Left lobe of liver (tissue), 2 donors: ENCODE measurements at regions not wholly inside any gene's neighbourhood (a gene's known extent, or its start where the extent isn't known, plus 50 kb on each side); places are given as distances from the start of the nearest gene placed in this dataset.
"Not testable (repeated sequence)": the region's sequence is repeated elsewhere in the genome, so short reads cannot be mapped to it uniquely, and the experiment has no call there.

Experiments used
- ATAC-seq: fragments of 200-7000 bp; cut with Tn5 transposase; one replicate; pipeline ENCODE4 v1.9.1; 2020; ENCODE audit warnings: mild to moderate bottlenecking, moderate library complexity
- DNase-seq: peaks from one replicate; pipeline ENCODE4 v3.0.0-alpha.2; 2020; ENCODE audit warnings: low spot score
- donor health status: DM: no; HTN: no; CAD: no; lungs with moderate emphysema.
- donor health status: DM: no; HTN: yes; CAD: no.

- ATAC-seq: no peak
- no peak for DNase-seq
Observed at GRCh38 chr4:94141001-94141400, 66.7 kb upstream of the SMARCAD1 start.

DNA sequence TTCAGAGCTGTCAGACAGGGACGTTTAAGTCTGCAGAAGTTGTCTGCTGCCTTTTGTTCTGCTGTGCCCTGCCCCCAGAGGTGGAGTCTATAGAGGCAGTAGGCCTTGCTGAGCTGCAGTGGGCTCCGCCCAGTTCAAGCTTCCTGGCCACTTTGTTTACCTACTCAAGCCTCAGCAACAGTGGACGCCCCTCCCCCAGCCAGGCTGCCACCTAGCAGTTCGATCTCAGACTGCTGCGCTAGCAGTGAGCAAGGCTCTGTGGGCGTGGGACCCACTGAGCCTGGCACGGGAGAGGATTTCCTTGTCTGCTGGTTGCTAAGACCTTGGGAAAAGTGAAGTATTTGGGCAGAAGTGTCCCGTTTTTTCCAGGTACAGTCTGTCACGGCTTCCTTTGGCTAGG, 59.6 kb upstream of the SMARCAD1 start:
- ATAC-seq, DNase-seq: not testable (repeated sequence)

GRCh38 chr4:94152466-94152865, 55.2 kb upstream of the SMARCAD1 start:
- ATAC-seq (no peak), DNase-seq (no peak)

DNA sequence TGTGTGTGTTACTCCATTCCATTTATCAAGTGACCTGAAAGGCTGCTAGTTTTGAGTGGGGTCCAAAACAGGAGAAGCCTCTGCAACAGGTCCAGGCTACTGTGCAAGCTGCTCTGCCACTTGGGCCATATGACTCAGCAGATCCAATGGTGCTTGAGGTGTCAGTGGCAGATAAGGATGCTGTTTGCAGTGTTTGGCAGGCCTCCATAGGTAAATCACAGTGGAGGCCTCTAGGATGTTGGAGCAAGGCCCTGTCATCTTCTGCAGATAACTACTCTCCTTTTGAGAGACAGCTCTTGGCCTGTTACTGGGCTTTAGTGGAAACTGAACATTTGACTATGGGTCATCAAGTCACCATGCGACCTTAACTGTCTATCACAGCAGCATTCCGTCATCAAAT, 52.3 kb upstream of the SMARCAD1 start:
- not testable (repeated sequence) for DNase-seq, ATAC-seq

- DNase-seq (no peak), ATAC-seq (no peak)
Observed at GRCh38 chr4:94156826-94157225, 50.8 kb upstream of the SMARCAD1 start.
